HepG2 (cell line): ENCODE measurements at regions not wholly inside any gene's neighbourhood (a gene's known extent, or its start where the extent isn't known, plus 50 kb on each side); places are given as distances from the start of the nearest gene placed in this dataset.

Experiments
- FOXJ3 ChIP-seq: sonication (generic); formaldehyde crosslinking; IDR thresholded peaks from 2 replicates; pipeline ENCODE4 v1.4.0; 2020; ENCODE audit warnings: missing genetic modification reagents, mild to moderate bottlenecking, borderline replicate concordance
- IKZF4 ChIP-seq: sonication (generic); formaldehyde crosslinking; IDR thresholded peaks from 2 replicates; pipeline ENCODE4 v1.5.1; 2020; ENCODE audit warnings: borderline replicate concordance, mild to moderate bottlenecking, low read depth, missing genetic modification reagents; ENCODE audit errors: not compliant biosample characterization
- ISL2 ChIP-seq: sonication (generic); formaldehyde crosslinking; IDR thresholded peaks from 2 replicates; pipeline ENCODE4 v1.5.0; 2020; ENCODE audit warnings: missing genetic modification reagents
- PHF8 ChIP-seq: sonication (generic); formaldehyde crosslinking; IDR thresholded peaks from 2 replicates; pipeline ENCODE4 v1.5.0; 2020; ENCODE audit warnings: missing genetic modification reagents
- RFX5 ChIP-seq: IDR thresholded peaks from 2 replicates; pipeline ENCODE4 v1.6.1; 2011; ENCODE audit warnings: low read depth, low read length, improper control_type of control experiment
- SMARCE1 ChIP-seq: fragments of 450-650 bp; IDR thresholded peaks from 2 replicates; pipeline ENCODE4 v1.6.1; 2017; ENCODE audit warnings: borderline replicate concordance
- TBL1XR1 ChIP-seq: fragments of 150-350 bp; IDR thresholded peaks from 2 replicates; pipeline ENCODE4 v1.6.1; 2014; ENCODE audit warnings: borderline replicate concordance, low read length; ENCODE audit not compliant: partially characterized antibody
- XRCC5 ChIP-seq: fragments of 200-400 bp; formaldehyde crosslinking; optimal IDR thresholded peaks from 2 replicates; pipeline ENCODE3; 2017; ENCODE audit warnings: mild to moderate bottlenecking, low read length
- ZNF3 ChIP-seq: IDR thresholded peaks from 2 replicates; pipeline ENCODE4 v1.7.0; 2017; ENCODE audit warnings: inconsistent platforms
- ZNF775 ChIP-seq: sonication (generic); formaldehyde crosslinking; IDR thresholded peaks from 2 replicates; pipeline ENCODE4 v1.4.0; 2020; ENCODE audit warnings: missing genetic modification reagents, mild to moderate bottlenecking, moderate library complexity, borderline replicate concordance
- ZNF790 ChIP-seq: sonication (generic); formaldehyde crosslinking; IDR thresholded peaks from 2 replicates; pipeline ENCODE4 v1.8.0; 2022; ENCODE audit warnings: missing genetic modification reagents, mild to moderate bottlenecking, borderline replicate concordance
- ZSCAN20 ChIP-seq: sonication (generic); formaldehyde crosslinking; IDR thresholded peaks from 2 replicates; pipeline ENCODE4 v1.4.0; 2020; ENCODE audit warnings: missing genetic modification reagents, mild to moderate bottlenecking, borderline replicate concordance
- ZSCAN30 ChIP-seq: sonication (generic); formaldehyde crosslinking; IDR thresholded peaks from 2 replicates; pipeline ENCODE4 v1.5.0; 2020; ENCODE audit warnings: mild to moderate bottlenecking, missing genetic modification reagents
- TF ChIP-seq, protein P1 (sequence below): sonication (generic); formaldehyde crosslinking; IDR thresholded peaks from 2 replicates; pipeline ENCODE4 v1.9.0; 2022; ENCODE audit warnings: missing genetic modification reagents, mild to moderate bottlenecking, borderline replicate concordance
- TF ChIP-seq, protein P2 (sequence below): sonication (generic); formaldehyde crosslinking; IDR thresholded peaks from 2 replicates; pipeline ENCODE4 v1.8.0; 2022; ENCODE audit warnings: low read depth, missing genetic modification reagents
- TF ChIP-seq, protein P3 (sequence below): sonication (generic); formaldehyde crosslinking; IDR thresholded peaks from 2 replicates; pipeline ENCODE4 v1.5.0; 2020; ENCODE audit warnings: missing genetic modification reagents, mild to moderate bottlenecking, borderline replicate concordance
- TF ChIP-seq, protein P4 (sequence below): sonication (generic); formaldehyde crosslinking; IDR thresholded peaks from 2 replicates; pipeline ENCODE4 v1.4.0; 2020; ENCODE audit warnings: mild to moderate bottlenecking, missing genetic modification reagents
- TF ChIP-seq, protein P5 (sequence below): sonication (generic); formaldehyde crosslinking; IDR thresholded peaks from 2 replicates; pipeline ENCODE4 v1.9.0; 2021; ENCODE audit warnings: missing genetic modification reagents, borderline replicate concordance
- TF ChIP-seq, protein P6 (sequence below): sonication (generic); formaldehyde crosslinking; IDR thresholded peaks from 2 replicates; pipeline ENCODE4 v1.5.0; 2020; ENCODE audit warnings: mild to moderate bottlenecking, missing genetic modification reagents

DNA sequence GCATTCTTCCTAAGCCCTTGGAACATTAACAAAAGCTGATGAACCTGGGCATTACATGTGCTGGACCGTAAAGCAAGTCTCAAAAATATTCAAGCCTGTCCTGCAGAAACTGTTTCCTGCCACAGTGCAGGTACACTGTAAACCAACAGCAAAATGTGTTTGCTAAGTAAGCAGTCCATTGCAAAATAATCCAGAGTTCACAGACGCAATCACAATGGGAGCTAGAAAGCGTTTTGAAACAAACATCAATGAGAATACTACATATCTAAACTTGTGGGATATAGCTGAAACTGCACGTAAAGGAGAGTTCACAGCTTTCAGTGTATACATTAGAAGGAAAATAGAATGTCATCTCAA lies 61.6 kb downstream of the RGS12 start (continued):
- TF ChIP-seq, protein P1, sequence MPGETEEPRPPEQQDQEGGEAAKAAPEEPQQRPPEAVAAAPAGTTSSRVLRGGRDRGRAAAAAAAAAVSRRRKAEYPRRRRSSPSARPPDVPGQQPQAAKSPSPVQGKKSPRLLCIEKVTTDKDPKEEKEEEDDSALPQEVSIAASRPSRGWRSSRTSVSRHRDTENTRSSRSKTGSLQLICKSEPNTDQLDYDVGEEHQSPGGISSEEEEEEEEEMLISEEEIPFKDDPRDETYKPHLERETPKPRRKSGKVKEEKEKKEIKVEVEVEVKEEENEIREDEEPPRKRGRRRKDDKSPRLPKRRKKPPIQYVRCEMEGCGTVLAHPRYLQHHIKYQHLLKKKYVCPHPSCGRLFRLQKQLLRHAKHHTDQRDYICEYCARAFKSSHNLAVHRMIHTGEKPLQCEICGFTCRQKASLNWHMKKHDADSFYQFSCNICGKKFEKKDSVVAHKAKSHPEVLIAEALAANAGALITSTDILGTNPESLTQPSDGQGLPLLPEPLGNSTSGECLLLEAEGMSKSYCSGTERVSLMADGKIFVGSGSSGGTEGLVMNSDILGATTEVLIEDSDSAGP (CRISPR knock-in tag): no peak
- TF ChIP-seq ZSCAN30 (peak; percentile 35; the same call in 1 of the 2 replicates), PHF8 (CRISPR knock-in tag) (peak; percentile 25; the same call in 1 of the 2 replicates), TBL1XR1 (peak; percentile 53), XRCC5 (no peak), RFX5 (no peak), IKZF4 (CRISPR knock-in tag) (no peak), SMARCE1 (no peak), ISL2 (CRISPR knock-in tag) (peak; percentile 96), ZNF3 (CRISPR knock-in tag) (no peak), ZNF775 (CRISPR knock-in tag) (no peak), FOXJ3 (CRISPR knock-in tag) (peak; percentile 98), ZSCAN20 (CRISPR knock-in tag) (no peak), ZNF790 (CRISPR knock-in tag) (no peak)
- TF ChIP-seq, protein P2, sequence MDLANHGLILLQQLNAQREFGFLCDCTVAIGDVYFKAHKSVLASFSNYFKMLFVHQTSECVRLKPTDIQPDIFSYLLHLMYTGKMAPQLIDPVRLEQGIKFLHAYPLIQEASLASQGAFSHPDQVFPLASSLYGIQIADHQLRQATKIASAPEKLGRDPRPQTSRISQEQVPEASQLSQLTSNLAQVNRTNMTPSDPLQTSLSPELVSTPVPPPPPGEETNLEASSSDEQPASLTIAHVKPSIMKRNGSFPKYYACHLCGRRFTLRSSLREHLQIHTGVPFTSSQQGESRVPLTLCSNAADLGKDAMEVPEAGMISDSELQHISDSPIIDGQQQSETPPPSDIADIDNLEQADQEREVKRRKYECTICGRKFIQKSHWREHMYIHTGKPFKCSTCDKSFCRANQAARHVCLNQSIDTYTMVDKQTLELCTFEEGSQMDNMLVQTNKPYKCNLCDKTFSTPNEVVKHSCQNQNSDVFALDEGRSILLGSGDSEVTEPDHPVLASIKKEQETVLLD (CRISPR knock-in tag): no peak
- TF ChIP-seq, protein P3, sequence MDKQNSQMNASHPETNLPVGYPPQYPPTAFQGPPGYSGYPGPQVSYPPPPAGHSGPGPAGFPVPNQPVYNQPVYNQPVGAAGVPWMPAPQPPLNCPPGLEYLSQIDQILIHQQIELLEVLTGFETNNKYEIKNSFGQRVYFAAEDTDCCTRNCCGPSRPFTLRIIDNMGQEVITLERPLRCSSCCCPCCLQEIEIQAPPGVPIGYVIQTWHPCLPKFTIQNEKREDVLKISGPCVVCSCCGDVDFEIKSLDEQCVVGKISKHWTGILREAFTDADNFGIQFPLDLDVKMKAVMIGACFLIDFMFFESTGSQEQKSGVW (CRISPR knock-in tag): no peak
- TF ChIP-seq, protein P4, sequence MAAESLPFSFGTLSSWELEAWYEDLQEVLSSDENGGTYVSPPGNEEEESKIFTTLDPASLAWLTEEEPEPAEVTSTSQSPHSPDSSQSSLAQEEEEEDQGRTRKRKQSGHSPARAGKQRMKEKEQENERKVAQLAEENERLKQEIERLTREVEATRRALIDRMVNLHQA: peak; percentile 77; the same call in 1 of the 2 replicates
- TF ChIP-seq, protein P5, sequence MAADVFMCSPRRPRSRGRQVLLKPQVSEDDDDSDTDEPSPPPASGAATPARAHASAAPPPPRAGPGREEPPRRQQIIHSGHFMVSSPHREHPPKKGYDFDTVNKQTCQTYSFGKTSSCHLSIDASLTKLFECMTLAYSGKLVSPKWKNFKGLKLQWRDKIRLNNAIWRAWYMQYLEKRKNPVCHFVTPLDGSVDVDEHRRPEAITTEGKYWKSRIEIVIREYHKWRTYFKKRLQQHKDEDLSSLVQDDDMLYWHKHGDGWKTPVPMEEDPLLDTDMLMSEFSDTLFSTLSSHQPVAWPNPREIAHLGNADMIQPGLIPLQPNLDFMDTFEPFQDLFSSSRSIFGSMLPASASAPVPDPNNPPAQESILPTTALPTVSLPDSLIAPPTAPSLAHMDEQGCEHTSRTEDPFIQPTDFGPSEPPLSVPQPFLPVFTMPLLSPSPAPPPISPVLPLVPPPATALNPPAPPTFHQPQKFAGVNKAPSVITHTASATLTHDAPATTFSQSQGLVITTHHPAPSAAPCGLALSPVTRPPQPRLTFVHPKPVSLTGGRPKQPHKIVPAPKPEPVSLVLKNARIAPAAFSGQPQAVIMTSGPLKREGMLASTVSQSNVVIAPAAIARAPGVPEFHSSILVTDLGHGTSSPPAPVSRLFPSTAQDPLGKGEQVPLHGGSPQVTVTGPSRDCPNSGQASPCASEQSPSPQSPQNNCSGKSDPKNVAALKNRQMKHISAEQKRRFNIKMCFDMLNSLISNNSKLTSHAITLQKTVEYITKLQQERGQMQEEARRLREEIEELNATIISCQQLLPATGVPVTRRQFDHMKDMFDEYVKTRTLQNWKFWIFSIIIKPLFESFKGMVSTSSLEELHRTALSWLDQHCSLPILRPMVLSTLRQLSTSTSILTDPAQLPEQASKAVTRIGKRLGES (CRISPR knock-in tag): no peak
- TF ChIP-seq, protein P6, sequence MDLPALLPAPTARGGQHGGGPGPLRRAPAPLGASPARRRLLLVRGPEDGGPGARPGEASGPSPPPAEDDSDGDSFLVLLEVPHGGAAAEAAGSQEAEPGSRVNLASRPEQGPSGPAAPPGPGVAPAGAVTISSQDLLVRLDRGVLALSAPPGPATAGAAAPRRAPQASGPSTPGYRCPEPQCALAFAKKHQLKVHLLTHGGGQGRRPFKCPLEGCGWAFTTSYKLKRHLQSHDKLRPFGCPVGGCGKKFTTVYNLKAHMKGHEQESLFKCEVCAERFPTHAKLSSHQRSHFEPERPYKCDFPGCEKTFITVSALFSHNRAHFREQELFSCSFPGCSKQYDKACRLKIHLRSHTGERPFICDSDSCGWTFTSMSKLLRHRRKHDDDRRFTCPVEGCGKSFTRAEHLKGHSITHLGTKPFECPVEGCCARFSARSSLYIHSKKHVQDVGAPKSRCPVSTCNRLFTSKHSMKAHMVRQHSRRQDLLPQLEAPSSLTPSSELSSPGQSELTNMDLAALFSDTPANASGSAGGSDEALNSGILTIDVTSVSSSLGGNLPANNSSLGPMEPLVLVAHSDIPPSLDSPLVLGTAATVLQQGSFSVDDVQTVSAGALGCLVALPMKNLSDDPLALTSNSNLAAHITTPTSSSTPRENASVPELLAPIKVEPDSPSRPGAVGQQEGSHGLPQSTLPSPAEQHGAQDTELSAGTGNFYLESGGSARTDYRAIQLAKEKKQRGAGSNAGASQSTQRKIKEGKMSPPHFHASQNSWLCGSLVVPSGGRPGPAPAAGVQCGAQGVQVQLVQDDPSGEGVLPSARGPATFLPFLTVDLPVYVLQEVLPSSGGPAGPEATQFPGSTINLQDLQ (CRISPR knock-in tag): no peak
